ENCODE measurements at regions not wholly inside any gene's neighbourhood (a gene's known extent, or its start where the extent isn't known, plus 50 kb on each side); places are given as distances from the start of the nearest gene placed in this dataset.
"Not testable (repeated sequence)": the region's sequence is repeated elsewhere in the genome, so short reads cannot be mapped to it uniquely, and the experiment has no call there.

GRCh38 chr16:14016362-14016761, 54.8 kb upstream of the MRTFB start:
- TF ChIP-seq, protein P1, sequence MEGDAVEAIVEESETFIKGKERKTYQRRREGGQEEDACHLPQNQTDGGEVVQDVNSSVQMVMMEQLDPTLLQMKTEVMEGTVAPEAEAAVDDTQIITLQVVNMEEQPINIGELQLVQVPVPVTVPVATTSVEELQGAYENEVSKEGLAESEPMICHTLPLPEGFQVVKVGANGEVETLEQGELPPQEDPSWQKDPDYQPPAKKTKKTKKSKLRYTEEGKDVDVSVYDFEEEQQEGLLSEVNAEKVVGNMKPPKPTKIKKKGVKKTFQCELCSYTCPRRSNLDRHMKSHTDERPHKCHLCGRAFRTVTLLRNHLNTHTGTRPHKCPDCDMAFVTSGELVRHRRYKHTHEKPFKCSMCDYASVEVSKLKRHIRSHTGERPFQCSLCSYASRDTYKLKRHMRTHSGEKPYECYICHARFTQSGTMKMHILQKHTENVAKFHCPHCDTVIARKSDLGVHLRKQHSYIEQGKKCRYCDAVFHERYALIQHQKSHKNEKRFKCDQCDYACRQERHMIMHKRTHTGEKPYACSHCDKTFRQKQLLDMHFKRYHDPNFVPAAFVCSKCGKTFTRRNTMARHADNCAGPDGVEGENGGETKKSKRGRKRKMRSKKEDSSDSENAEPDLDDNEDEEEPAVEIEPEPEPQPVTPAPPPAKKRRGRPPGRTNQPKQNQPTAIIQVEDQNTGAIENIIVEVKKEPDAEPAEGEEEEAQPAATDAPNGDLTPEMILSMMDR (conservative IDR thresholded peaks at IDR 0.05 in 1 of 2, IDR thresholded peaks at IDR 0.05 in 1 of 2; ENCODE audit: low read depth in 1 of 2, low read length in 2 of 2) = not testable (repeated sequence)
- not testable (repeated sequence) for TF ChIP-seq EZH2 (IDR thresholded peaks at IDR 0.05; ENCODE audit: low read length, missing control alignments)

All from fibroblast of lung (primary cell).